ENCODE measurements at regions not wholly inside any gene's neighbourhood (a gene's known extent, or its start where the extent isn't known, plus 50 kb on each side); places are given as distances from the start of the nearest gene placed in this dataset.
"Not testable (repeated sequence)": the region's sequence is repeated elsewhere in the genome, so short reads cannot be mapped to it uniquely, and the experiment has no call there.

DNA sequence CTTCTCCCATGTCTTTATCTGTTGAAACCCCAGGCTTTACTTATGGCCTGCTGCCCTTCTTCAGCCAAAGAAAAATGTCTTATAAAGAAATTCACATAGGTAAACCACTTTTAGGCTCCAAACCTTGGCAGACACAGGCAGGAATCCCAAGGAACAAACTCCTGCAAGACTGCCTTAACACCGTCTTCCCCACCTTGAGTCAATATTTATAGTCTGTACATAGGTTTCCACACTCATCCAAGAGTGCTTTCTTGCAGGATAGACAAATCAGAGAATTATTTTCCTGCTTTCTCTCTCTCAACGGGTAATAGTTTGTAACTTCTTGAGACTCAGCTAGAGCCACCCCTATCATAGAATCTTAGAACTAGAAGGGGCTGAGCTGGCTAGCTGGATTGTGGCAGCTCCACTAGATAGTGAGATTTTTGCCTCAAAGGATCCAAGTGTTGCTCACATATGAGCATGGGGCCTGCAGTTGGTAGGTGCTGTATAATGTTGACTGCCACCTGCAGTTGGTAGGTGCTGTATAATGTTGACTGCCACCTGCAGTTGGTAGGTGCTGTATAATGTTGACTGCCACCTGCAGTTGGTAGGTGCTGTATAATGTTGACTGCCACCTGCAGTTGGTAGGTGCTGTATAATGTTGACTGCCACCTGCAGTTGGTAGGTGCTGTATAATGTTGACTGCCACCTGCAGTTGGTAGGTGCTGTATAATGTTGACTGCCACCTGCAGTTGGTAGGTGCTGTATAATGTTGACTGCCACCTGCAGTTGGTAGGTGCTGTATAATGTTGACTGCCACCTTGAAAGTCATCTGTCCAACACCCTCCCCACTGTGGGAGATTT lies 142.5 kb downstream of the MINAR1 start:
- TF ChIP-seq, protein P1, sequence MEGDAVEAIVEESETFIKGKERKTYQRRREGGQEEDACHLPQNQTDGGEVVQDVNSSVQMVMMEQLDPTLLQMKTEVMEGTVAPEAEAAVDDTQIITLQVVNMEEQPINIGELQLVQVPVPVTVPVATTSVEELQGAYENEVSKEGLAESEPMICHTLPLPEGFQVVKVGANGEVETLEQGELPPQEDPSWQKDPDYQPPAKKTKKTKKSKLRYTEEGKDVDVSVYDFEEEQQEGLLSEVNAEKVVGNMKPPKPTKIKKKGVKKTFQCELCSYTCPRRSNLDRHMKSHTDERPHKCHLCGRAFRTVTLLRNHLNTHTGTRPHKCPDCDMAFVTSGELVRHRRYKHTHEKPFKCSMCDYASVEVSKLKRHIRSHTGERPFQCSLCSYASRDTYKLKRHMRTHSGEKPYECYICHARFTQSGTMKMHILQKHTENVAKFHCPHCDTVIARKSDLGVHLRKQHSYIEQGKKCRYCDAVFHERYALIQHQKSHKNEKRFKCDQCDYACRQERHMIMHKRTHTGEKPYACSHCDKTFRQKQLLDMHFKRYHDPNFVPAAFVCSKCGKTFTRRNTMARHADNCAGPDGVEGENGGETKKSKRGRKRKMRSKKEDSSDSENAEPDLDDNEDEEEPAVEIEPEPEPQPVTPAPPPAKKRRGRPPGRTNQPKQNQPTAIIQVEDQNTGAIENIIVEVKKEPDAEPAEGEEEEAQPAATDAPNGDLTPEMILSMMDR (IDR thresholded peaks at IDR 0.05) = not testable (repeated sequence)
- not testable (repeated sequence) for TF ChIP-seq EZH2 (IDR thresholded peaks at IDR 0.05; ENCODE audit: borderline replicate concordance, insufficient read depth, low read depth, low read length, poor library complexity, severe bottlenecking)

Measured in B cell (primary cell).